IMR-90 (cell line): ENCODE measurements at regions not wholly inside any gene's neighbourhood (a gene's known extent, or its start where the extent isn't known, plus 50 kb on each side); places are given as distances from the start of the nearest gene placed in this dataset.

Experiments used
- ATAC-seq: fragments of 200-7000 bp; cut with Tn5 transposase; 2 replicates; pipeline ENCODE4 v1.9.1; 2020; ENCODE audit warnings: low read depth, mild to moderate bottlenecking, moderate library complexity
- BruUV-seq: library from RNA; stranded (reverse); fragments of 400-500 nt; replicated peaks from 2 replicates; lab custom pipeline; 2021; lab: Mats Ljungman, UMichigan
- CTCF ChIA-PET: fragments of 300-600 bp; formaldehyde crosslinking; extraction: SDS; loops from one replicate; lab custom pipeline; 2021; ENCODE audit warnings: antibody characterized with exemption; lab: Yijun Ruan, JAX
- POLR2A ChIA-PET: fragments of 300-600 bp; sonication (Branson Sonifier 250); formaldehyde crosslinking; loops from one replicate; lab custom pipeline; 2022; ENCODE audit warnings: antibody characterized with exemption; ENCODE audit not compliant: unreplicated experiment; lab: Charles Lee
- DNase-seq: peaks from one replicate; pipeline ENCODE4 v3.0.0; 2013
- H2AFZ ChIP-seq: replicated peaks from 2 replicates; pipeline ENCODE3; 2013; ENCODE audit warnings: low read length, mild to moderate bottlenecking; ENCODE audit not compliant: poor library complexity
- H2AK5ac ChIP-seq: 2 replicates; pipeline ENCODE4 v1.6.1; 2013; ENCODE audit warnings: low read depth, low read length, inconsistent platforms
- H2AK9ac ChIP-seq: replicated peaks from 2 replicates; pipeline ENCODE3; 2013; ENCODE audit warnings: mild to moderate bottlenecking, low read depth, low read length, moderate library complexity; ENCODE audit not compliant: poor library complexity
- H2BK120ac ChIP-seq: 2 replicates; pipeline ENCODE4 v1.6.1; 2013; ENCODE audit warnings: low read depth, low read length, inconsistent platforms
- H2BK15ac ChIP-seq: 3 replicates; pipeline ENCODE4 v1.6.1; 2013; ENCODE audit warnings: low read depth, low read length, inconsistent platforms
- H2BK20ac ChIP-seq: 2 replicates; pipeline ENCODE4 v1.6.1; 2013; ENCODE audit warnings: low read depth, mild to moderate bottlenecking, inconsistent platforms, low read length, moderate library complexity
- H2BK5ac ChIP-seq: 2 replicates; pipeline ENCODE4 v1.6.1; 2013; ENCODE audit warnings: mild to moderate bottlenecking, low read depth, low read length, inconsistent platforms; ENCODE audit not compliant: poor library complexity, severe bottlenecking
- H3K14ac ChIP-seq: replicated peaks from 2 replicates; pipeline ENCODE4 v1.6.1; 2013; ENCODE audit warnings: low read depth, low read length, inconsistent platforms
- H3K18ac ChIP-seq: 2 replicates; pipeline ENCODE4 v1.6.1; 2013; ENCODE audit warnings: low read depth, low read length, control low read depth
- H3K23ac ChIP-seq: 2 replicates; pipeline ENCODE4 v1.6.1; 2013; ENCODE audit warnings: low read depth, low read length, inconsistent platforms
- H3K27ac ChIP-seq: 2 replicates; pipeline ENCODE4 v1.5.1; 2013; ENCODE audit warnings: mild to moderate bottlenecking, control low read depth, low read length; ENCODE audit not compliant: insufficient read depth
- H3K27me3 ChIP-seq: 2 replicates; pipeline ENCODE4 v1.6.1; 2013; ENCODE audit warnings: low read length; ENCODE audit not compliant: control insufficient read depth, insufficient read depth
- H3K36me3 ChIP-seq: 2 replicates; pipeline ENCODE4 v1.6.1; 2013; ENCODE audit warnings: low read length, mixed read lengths; ENCODE audit not compliant: control insufficient read depth, insufficient read depth
- H3K4ac ChIP-seq: 2 replicates; pipeline ENCODE4 v1.6.1; 2013; ENCODE audit warnings: low read depth, low read length, inconsistent platforms
- H3K4me1 ChIP-seq: 2 replicates; pipeline ENCODE4 v1.6.1; 2013; ENCODE audit warnings: low read length, mixed read lengths; ENCODE audit not compliant: control insufficient read depth, insufficient read depth
- H3K4me2 ChIP-seq: 2 replicates; pipeline ENCODE4 v1.6.1; 2013; ENCODE audit warnings: low read depth, mild to moderate bottlenecking, control low read depth, low read length, moderate library complexity
- H3K4me3 ChIP-seq: 2 replicates; pipeline ENCODE4 v1.5.1; 2013; ENCODE audit warnings: low read depth, mild to moderate bottlenecking, control low read depth, low read length, moderate library complexity; ENCODE audit not compliant: insufficient read depth
- H3K56ac ChIP-seq: 2 replicates; pipeline ENCODE4 v1.6.1; 2013; ENCODE audit warnings: low read length, inconsistent platforms; ENCODE audit not compliant: insufficient read depth; ENCODE audit errors: extremely low read depth
- H3K79me1 ChIP-seq, 2 experiments: 2 replicates each; pipeline ENCODE4 v1.6.1; 2013; ENCODE audit warnings: low read length in 2 of 2, inconsistent platforms in 1 of 2, low read depth in 1 of 2
- H3K9ac ChIP-seq: 2 replicates; pipeline ENCODE4 v1.6.1; 2013; ENCODE audit warnings: low read depth, low read length, control low read depth
- H3K9me1 ChIP-seq: 2 replicates; pipeline ENCODE4 v1.6.1; 2013; ENCODE audit warnings: low read length, inconsistent platforms; ENCODE audit not compliant: insufficient read depth
- H3K9me3 ChIP-seq: 2 replicates; pipeline ENCODE4 v1.6.1; 2013; ENCODE audit warnings: low read length; ENCODE audit not compliant: control insufficient read depth, insufficient read depth
- H4K20me1 ChIP-seq: 2 replicates; pipeline ENCODE4 v1.6.1; 2013; ENCODE audit warnings: low read length, inconsistent platforms; ENCODE audit not compliant: insufficient read depth
- H4K5ac ChIP-seq: 2 replicates; pipeline ENCODE4 v1.6.1; 2013; ENCODE audit warnings: mild to moderate bottlenecking, low read depth, low read length, control low read depth
- H4K8ac ChIP-seq, 2 experiments: 2 replicates each; pipeline ENCODE4 v1.6.1; 2013; ENCODE audit warnings: low read depth in 2 of 2, low read length in 2 of 2, control low read depth in 1 of 2, inconsistent platforms in 1 of 2
- H4K91ac ChIP-seq: 2 replicates; pipeline ENCODE4 v1.6.1; 2013; ENCODE audit warnings: low read depth, low read length, inconsistent platforms; ENCODE audit not compliant: insufficient read depth
- BHLHE40 ChIP-seq: fragments of 150-350 bp; IDR thresholded peaks from 2 replicates; pipeline ENCODE4 v1.6.1; 2016; ENCODE audit warnings: mild to moderate bottlenecking, low read depth, low read length
- CEBPB ChIP-seq: IDR thresholded peaks from 2 replicates; pipeline ENCODE4 v1.6.1; 2012; ENCODE audit warnings: low read depth, low read length, improper control_type of control experiment
- CHD1 ChIP-seq: IDR thresholded peaks from 2 replicates; pipeline ENCODE4 v1.6.1; 2012; ENCODE audit warnings: low read depth, low read length, improper control_type of control experiment
- CTCF ChIP-seq: conservative IDR thresholded peaks from 2 replicates; pipeline ENCODE4 v1.5.1; 2012; ENCODE audit warnings: mild to moderate bottlenecking, low read depth, low read length, improper control_type of control experiment
- ELK1 ChIP-seq: fragments of 150-350 bp; IDR thresholded peaks from 2 replicates; pipeline ENCODE4 v1.6.1; 2016; ENCODE audit warnings: low read depth, mild to moderate bottlenecking, low read length, moderate library complexity, borderline replicate concordance
- FOS ChIP-seq: fragments of 150-350 bp; IDR thresholded peaks from 2 replicates; pipeline ENCODE4 v1.6.1; 2016; ENCODE audit warnings: low read depth, low read length
- MAFK ChIP-seq: IDR thresholded peaks from 2 replicates; pipeline ENCODE4 v1.6.1; 2012; ENCODE audit warnings: low read depth, low read length, improper control_type of control experiment
- MAZ ChIP-seq: IDR thresholded peaks from 2 replicates; pipeline ENCODE4 v1.6.1; 2012; ENCODE audit warnings: low read depth, mild to moderate bottlenecking, low read length, improper control_type of control experiment, moderate library complexity, borderline replicate concordance
- MXI1 ChIP-seq: IDR thresholded peaks from 2 replicates; pipeline ENCODE4 v1.6.1; 2012; ENCODE audit warnings: low read depth, mild to moderate bottlenecking, low read length, moderate library complexity, borderline replicate concordance
- NFE2L2 ChIP-seq: fragments of 150-350 bp; IDR thresholded peaks from 2 replicates; pipeline ENCODE4 v1.6.1; 2016; ENCODE audit warnings: low read depth, mild to moderate bottlenecking, low read length
- POLR2A ChIP-seq: IDR thresholded peaks from 2 replicates; pipeline ENCODE4 v1.6.1; 2012; ENCODE audit warnings: mild to moderate bottlenecking, low read depth, low read length
- RAD21 ChIP-seq: IDR thresholded peaks from 2 replicates; pipeline ENCODE4 v1.6.1; 2012; ENCODE audit warnings: low read length, improper control_type of control experiment
- RCOR1 ChIP-seq: IDR thresholded peaks from 2 replicates; pipeline ENCODE4 v1.6.1; 2012; ENCODE audit warnings: mild to moderate bottlenecking, low read length, improper control_type of control experiment; ENCODE audit not compliant: insufficient replicate concordance
- RFX5 ChIP-seq: IDR thresholded peaks from 2 replicates; pipeline ENCODE4 v1.8.0; 2012; ENCODE audit warnings: low read depth, mild to moderate bottlenecking, low read length, moderate library complexity
- SMC3 ChIP-seq: fragments of 150-350 bp; IDR thresholded peaks from 2 replicates; pipeline ENCODE4 v1.6.1; 2016; ENCODE audit warnings: low read depth, mild to moderate bottlenecking, antibody characterized with exemption, low read length, moderate library complexity
- USF2 ChIP-seq: fragments of 150-350 bp; IDR thresholded peaks from 2 replicates; pipeline ENCODE4 v1.6.1; 2017; ENCODE audit warnings: mild to moderate bottlenecking, antibody characterized with exemption, low read length, low read depth
- WGBS, 2 experiments: methylation state at CpG; one replicate each; pipeline versions ENCODE4 v1.1.5 to v1.1.7; 2013; ENCODE audit warnings: missing lambda C conversion rate in 2 of 2; ENCODE audit not compliant: insufficient read length in 1 of 2; ENCODE audit errors: extremely low coverage in 2 of 2; 5-methylcytosine and 5-hydroxymethylcytosine counted together
- dilution Hi-C: fragments of 300-500 bp; cut with HindIII; formaldehyde crosslinking; loops from one replicate; pipeline ENCODE4 v1.14.3; 2018; ENCODE audit warnings: low sequenced_read_pairs; ENCODE audit not compliant: unreplicated experiment
- in situ Hi-C: fragments of 300-500 bp; cut with MboI; formaldehyde crosslinking; loops from 3 replicates; pipeline ENCODE4 v1.14.3; 2019; ENCODE audit warnings: low sequenced_read_pairs, inconsistent platforms, mixed read lengths
- intact Hi-C: fragments of 100-400 bp; cut with micrococcal nuclease; formaldehyde crosslinking; loops from 2 replicates; pipeline ENCODE4 v1.10.0; 2022

GRCh38 chr11:8325591-8326304 lies 62.1 kb upstream of the LMO1 start:
- H2AK9ac ChIP-seq = no peak overlapping the region
- no peak overlapping the region for H4K91ac ChIP-seq
- no peak for ATAC-seq
- in situ Hi-C loops (no loop called here), dilution Hi-C loops (no loop called here), intact Hi-C loops (no loop called here)
- H4K8ac ChIP-seq = no peak overlapping the region
- no peak overlapping the region for H4K5ac ChIP-seq
- H3K9me3 ChIP-seq = no peaks in the 10 kb centered on the region
- ChIA-PET POLR2A (no interaction called here), CTCF (no interaction called here)
- no peak overlapping the region for H3K14ac ChIP-seq
- H2AK5ac ChIP-seq = no peak overlapping the region
- H3K18ac ChIP-seq = no peak overlapping the region
- no peak overlapping the region for H3K4ac ChIP-seq
- peaks cover 11% of the 10 kb centered on the region for H3K27me3 ChIP-seq
- no peak overlapping the region for H3K56ac ChIP-seq
- 17% methylated on average over 3 of the region's 9 CpGs; no CpG with 5 or more reads in 1 of the 2 experiments for WGBS, 2 experiments
- H3K4me2 ChIP-seq = no peak overlapping the region
- H2BK15ac ChIP-seq = no peak overlapping the region
- H3K4me1 ChIP-seq = peaks cover 3% of the 10 kb centered on the region; the same call in 1 of the 2 replicates
- BruUV-seq = no TSS peak
- H2BK5ac ChIP-seq = no peak overlapping the region
- no peak overlapping the region for H2AFZ ChIP-seq
- no peaks in the 10 kb centered on the region for H3K36me3 ChIP-seq
- DNase-seq = no peak
- no peak overlapping the region for H3K23ac ChIP-seq
- no peaks in the 10 kb centered on the region for H3K9me1 ChIP-seq
- no peak overlapping the region for H3K27ac ChIP-seq
- no peaks in the 10 kb centered on the region for H4K20me1 ChIP-seq
- no peak overlapping the region for H2BK20ac ChIP-seq
- TF ChIP-seq BHLHE40 = no peak
- no peak for TF ChIP-seq MAFK
- no peak for TF ChIP-seq RCOR1
- TF ChIP-seq MXI1 = no peak
- TF ChIP-seq ELK1 = no peak
- TF ChIP-seq RFX5 = no peak
- no peak for TF ChIP-seq USF2
- TF ChIP-seq NFE2L2 = no peak
- TF ChIP-seq FOS = no peak
- no peak for TF ChIP-seq POLR2A
- TF ChIP-seq RAD21 = no peak
- TF ChIP-seq SMC3 = no peak
- no peak for TF ChIP-seq MAZ
- no peak for TF ChIP-seq CEBPB
- TF ChIP-seq CHD1 = no peak
- no peak for TF ChIP-seq CTCF
- H2BK120ac ChIP-seq = no peak overlapping the region
- no peak overlapping the region for H3K4me3 ChIP-seq
- no peaks in the 10 kb centered on the region for H3K79me1 ChIP-seq
- no peak overlapping the region for H3K9ac ChIP-seq
